ENCODE measurements at regions not wholly inside any gene's neighbourhood (a gene's known extent, or its start where the extent isn't known, plus 50 kb on each side); places are given as distances from the start of the nearest gene placed in this dataset.

GRCh38 chr2:72004201-72004915 lies 143.3 kb downstream of the CYP26B1 start:
- DNase-seq (ENCODE audit: low spot score), result no peak

- DNase-seq (ENCODE audit: low spot score), result no peak
These were observed 143.9 kb downstream of the CYP26B1 start for GRCh38 chr2:72003796-72004195.

- DNase-seq (ENCODE audit: low spot score), result no peak
These were observed 144.5 kb downstream of the CYP26B1 start for GRCh38 chr2:72003124-72003523.

GRCh38 chr2:72001937-72002690 lies 145.5 kb downstream of the CYP26B1 start:
- no peak for DNase-seq (ENCODE audit: low spot score)

- DNase-seq (ENCODE audit: low spot score), result no peak
These were observed 147.6 kb downstream of the CYP26B1 start for GRCh38 chr2:72000110-72000509.

- no peak for DNase-seq (ENCODE audit: low spot score)
These were observed 148.1 kb downstream of the CYP26B1 start for GRCh38 chr2:71999580-71999979.

DNA sequence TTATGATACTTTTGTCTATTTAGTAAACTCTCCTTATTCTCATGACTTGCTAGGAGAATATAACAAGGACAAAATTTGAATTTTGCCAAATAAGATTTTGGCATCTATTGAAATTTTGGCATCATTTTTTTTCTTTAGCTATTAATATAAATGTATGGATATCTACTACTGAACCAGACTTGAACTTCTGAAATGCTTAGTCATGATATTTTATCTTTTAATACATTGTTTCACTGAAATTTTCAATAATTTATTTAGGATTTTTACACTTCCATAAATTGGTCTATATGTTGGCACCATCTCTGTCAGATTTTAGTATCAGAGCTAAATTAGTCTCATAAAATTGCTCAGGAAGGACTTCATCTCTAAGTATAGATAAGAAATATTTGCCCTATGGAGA lies 149.8 kb downstream of the CYP26B1 start:
- no peak for DNase-seq (ENCODE audit: low spot score)

GRCh38 chr2:71995067-71995665 lies 152.5 kb downstream of the CYP26B1 start:
- DNase-seq (ENCODE audit: low spot score), result no peak

DNA sequence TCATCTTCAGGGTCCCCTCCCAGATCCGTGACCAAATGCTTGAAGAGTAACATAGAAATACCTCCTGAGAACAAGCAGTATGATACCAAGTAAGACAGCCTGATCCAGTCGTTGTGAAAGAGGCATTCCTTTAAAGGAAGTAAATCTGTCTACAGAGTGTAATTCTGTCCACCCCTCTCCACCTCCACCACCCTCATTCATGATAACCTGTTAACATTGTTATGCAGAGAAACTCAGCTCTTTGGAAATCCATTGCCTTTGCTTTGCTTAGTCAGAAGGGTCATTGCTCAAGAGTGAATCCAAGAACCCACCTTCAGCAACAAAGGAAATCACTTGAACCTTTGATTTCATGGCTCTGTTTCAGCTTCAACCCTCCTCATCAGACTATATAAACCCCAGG lies 155.6 kb downstream of the CYP26B1 start:
- no peak for DNase-seq (ENCODE audit: low spot score)

- DNase-seq (ENCODE audit: low spot score), result no peak
These were observed 156.3 kb downstream of the CYP26B1 start for GRCh38 chr2:71991397-71991796.

DNA sequence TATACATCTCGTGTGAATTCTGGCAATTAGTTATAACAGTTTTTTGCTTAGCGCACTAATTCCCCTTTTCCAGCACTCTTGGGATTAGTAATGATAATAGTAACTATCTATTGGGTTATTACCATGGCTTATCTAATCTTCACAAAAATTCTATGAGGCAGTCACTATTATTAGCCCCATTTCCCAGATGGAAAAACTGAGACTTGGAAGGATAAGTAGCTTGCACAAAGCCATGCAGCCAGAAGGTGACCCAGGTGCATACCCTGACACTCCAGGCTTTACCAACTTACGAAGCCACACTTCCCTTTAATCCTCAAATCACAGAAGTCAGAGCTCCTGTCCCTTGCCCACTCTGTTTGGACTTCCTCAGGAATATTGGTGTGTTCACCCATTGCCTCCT lies 156.8 kb downstream of the CYP26B1 start:
- no peak for DNase-seq (ENCODE audit: low spot score)

DNA sequence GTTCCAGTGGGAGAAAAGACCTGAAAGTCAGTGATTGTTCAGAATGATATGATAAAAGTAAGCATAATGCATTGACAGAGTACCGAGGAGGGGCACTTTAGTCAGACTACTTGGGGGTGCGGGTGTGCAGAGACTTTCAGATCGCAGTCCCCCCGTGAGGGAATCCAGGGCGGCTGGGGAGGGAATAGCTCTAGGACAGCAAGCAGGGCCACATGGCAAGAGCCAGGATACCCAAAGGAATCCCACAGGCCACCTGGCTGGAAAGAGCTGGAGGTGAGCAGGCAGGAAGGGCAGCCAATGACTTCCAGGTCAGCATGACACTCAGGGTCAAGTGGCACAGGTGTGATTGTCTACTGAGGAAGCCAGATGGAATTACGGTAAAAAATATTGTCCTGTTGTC lies 157.5 kb downstream of the CYP26B1 start:
- no peak for DNase-seq (ENCODE audit: low spot score)

DNA sequence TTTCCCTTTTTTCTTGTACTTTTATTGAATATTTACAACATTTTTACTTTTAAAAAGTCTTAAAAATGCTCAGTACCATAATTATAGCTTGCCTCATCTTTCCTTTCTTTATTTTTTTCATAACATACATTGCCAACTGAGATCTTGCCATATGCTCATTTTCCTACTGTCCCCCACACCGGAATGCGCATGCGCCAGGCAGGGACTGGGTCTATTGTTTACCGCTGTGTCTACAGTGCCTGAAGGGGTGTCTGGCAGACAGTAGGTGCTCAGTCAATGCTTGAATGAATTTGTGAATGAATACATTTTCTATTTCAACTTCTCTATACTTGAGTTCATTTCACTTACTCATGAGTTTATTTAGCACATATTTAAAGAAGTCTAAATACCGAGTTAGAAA lies 158.0 kb downstream of the CYP26B1 start:
- no peak for DNase-seq (ENCODE audit: low spot score)

DNA sequence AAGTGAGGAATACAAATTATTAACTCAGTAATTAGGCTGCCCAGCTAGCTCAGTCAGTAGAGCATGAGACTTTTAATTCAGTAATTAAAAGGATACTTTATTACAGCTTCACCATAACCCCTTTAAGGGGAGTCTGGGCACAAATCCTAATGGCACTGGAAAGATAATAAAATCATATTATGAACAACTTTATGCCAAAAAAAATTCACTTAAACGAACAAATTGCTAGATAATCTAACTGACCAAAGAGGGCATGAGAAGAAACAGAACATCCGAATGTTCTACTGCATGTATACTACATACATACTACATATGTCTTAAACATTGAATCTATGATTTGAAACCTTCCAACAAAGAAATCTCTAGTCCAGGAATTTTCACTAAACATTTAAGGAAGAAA lies 159.5 kb downstream of the CYP26B1 start:
- DNase-seq (ENCODE audit: low spot score), result no peak

DNA sequence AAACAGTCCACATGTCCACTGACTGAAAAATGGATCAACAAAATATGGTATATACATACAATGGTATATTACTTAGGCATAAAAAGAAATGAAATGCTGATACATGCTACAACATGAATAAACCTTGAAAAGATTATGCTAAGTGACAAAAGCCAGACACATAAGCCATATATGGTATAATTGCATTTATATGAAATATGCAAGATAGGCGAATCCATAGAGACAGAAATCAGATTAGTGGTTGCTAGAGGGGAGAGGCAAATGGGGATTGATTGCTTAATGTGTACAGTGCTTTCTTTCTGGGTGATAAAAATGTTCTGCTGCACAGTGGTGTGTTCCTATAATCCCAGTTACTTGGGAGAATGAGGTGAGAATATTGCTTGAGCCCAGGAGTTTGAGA lies 171.0 kb downstream of the CYP26B1 start:
- DNase-seq (ENCODE audit: low spot score), result no peak

- DNase-seq (ENCODE audit: low spot score), result no peak
These were observed 172.8 kb downstream of the CYP26B1 start for GRCh38 chr2:71974846-71975245.

- DNase-seq (ENCODE audit: low spot score), result no peak
These were observed 176.2 kb downstream of the CYP26B1 start for GRCh38 chr2:71971493-71971892.

DNA sequence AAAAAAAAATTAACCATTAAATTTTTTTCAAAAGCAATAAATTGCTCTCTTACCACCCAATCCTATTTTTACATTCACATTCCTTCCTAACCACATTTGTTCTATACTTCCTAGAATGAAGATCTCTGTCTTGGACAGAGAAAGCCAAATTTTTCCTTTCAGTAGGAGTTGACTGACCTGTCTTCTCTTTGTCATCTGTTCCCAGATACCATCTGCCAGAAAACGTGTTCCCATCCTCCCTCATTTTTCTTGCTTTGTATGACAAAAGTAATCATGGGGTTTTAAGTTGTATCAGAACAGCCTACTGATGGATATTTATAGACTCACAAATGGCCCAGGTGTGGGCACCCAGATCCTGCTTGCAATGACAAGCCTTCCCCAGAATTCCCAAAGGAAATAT lies 182.1 kb downstream of the CYP26B1 start:
- no peak for DNase-seq (ENCODE audit: low spot score)

DNA sequence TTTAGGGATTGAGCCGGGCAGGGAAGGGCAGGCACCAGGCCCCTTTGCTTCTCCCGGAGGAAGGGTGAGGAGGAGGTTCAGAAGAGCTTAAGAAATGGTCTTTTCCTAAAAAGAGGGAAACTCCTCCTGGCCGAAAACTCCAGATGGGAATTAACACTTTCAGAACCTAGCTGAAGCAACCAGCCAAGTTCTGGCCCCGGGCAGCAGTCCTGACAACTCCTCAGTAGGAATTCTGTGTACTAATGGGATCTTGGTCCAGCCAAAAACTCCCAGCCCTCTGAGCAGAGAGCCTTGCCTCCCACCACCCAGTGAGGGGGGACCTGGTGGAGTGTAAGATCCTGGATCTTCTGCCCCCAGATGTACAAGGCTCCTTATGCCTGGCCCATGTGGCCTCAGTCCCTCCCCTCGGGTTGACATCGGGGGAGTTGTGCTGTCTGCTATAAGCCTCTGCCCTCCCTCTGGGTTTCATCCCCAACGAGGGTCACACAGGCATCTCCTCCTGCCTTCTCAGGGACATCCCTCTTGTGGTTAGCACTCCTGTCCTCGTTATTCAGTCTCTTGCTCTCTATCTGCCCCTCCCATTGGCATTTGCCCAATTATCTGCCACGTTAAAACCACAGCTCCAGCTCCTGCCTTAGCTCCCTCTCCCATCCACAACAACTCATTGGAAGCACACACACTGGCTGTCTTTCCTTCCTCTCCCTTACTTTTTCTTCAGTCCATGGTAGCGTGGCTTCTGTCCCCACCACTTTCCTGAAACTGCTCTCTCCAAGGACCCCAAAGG lies 184.6 kb downstream of the CYP26B1 start:
- no peak for DNase-seq (ENCODE audit: low spot score)

DNA sequence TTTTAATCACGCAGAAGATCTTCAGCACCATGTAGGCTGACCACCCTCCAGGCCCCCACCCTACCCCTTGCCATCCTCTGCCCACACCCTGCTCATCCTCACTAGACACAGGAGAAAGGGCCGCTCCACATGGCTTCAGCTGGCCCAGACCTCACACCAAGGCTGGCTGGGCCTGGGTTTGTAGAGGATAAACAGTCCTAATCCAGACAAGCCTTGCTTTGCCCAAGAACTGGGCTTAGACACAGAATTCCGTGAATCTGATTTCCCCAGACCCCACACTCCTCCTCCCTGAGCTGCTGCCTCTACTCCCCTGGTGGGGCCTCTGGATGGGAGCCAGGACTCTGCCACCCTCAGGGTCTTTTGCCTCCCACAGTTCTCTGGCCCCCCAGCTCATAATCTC lies 185.3 kb downstream of the CYP26B1 start:
- no peak for DNase-seq (ENCODE audit: low spot score)

DNA sequence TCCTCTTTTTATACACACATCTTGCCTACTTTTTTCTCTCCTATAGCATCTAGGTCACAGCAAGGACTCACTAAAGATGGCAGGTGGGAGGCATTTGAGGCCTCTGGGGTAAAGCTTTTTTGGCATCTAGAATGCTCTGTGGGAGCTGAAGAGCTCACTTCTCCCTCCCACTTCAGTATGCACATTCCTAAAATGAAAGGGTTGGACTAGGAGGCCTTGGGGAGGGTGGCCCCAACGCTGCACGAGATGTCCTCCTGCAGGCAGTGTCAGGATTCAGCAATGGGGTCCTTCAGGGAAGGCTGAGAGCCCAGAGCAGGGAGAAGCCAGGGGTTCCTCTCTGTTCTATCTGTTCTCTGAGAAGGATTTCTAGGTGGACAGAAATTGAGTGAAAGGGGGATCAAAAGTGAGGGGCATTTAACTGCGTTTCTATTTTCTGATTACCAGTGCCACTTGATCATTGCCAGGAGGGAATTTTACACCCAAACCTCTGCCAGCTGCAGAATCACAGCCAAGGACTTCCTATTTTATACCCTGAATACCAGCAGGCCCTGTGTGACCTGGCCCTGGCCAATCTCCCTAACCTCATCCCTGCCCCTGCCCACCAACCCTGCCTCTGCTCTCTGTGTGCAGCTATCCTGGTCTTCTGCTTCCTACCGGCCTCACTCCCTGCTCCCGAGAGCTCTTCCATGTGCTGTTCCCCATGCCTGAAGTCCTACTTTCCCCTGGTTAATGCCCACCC lies 186.2 kb downstream of the CYP26B1 start:
- no peak for DNase-seq (ENCODE audit: low spot score)

DNA sequence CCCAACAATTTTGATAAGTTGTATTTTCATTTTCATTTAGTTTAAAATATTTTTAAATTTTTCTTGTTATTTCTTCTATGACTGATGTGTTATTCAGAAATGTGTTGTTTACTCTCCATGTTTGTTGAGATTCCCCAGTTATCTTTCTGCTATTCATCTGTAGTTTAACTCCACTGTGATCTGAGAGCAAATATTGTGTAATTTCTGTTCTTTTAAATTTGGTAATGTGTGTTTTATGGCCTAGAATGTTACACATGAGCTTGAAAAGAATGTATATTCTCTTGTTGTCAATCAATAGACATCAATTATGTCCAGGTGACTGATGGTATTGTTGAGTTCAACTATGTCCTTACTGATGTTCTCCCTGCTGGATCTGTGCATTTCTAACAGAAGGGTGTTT lies 188.2 kb downstream of the CYP26B1 start:
- no peak for DNase-seq (ENCODE audit: low spot score)
